GM19372 (cell line): ENCODE measurements at regions not wholly inside any gene's neighbourhood (a gene's known extent, or its start where the extent isn't known, plus 50 kb on each side); places are given as distances from the start of the nearest gene placed in this dataset.

Source experiments
- ATAC-seq: cut with Tn5 transposase; IDR thresholded peaks from one replicate; pipeline ENCODE4 v1.9.1; 2021; ENCODE audit warnings: mild to moderate bottlenecking, low read depth, moderate library complexity; ENCODE audit not compliant: unreplicated experiment

DNA sequence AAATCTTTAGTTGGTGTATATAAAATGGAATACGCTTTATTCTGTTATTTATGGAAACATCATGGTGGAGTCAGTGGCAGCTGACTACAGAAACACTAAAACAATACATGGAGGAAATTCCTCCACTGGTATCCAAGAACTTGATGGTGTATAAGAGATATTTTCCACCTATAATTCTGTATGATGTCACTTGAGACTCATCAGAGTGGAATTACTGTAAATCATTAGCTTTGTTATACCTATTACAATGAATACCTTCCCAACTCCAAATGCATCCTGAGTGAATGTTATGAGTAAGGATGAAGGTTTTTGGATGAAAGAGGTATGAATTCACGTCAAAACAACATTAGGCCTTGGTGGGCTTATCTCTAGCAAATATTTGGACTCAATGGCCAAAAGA lies 258.5 kb upstream of the SORL1-AS1 start:
- no peak for ATAC-seq

DNA sequence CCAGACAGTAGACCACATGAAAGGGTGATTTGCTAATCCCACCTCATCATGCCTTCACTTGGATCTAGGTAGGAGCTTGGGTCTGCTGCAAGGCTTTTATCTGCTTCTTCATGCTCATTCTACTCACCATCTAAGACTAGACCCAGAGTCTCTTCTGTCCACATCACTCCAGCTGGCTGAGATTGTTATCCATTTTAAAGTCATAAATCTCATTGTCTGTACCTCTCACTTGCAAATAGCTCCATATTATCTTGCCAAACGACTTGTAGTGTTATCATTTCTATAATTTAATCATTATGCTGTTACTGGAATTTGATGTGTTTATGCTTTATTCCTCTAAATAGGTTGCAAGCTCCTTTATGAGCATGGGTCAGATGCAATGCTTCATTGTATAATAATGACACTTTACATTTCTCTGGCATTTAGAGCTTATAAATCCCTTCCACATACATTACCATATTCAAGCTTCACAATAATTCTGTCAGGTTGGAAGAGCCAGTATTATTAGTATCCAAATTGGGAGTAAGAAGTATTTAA lies 254.2 kb upstream of the SORL1-AS1 start:
- ATAC-seq, result no peak

DNA sequence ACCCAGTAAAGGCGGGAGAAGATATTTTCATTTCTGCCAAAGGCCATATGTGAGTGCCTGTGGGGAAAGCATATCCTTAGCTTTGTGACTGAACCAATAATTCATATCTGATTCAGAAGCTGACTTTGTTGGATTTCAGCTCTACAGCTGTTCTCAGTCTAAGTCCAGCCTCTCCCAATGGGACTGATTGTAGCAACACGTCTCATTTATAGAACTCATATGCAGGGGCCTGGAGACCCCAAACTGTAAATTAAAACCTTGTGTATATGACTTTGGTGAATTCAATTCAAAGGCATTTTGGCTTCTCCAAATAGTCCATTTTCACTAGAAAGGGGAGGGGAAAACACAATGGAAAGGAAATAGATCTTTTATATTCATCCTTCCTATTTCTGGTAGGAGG lies 250.4 kb upstream of the SORL1-AS1 start:
- no peak for ATAC-seq

DNA sequence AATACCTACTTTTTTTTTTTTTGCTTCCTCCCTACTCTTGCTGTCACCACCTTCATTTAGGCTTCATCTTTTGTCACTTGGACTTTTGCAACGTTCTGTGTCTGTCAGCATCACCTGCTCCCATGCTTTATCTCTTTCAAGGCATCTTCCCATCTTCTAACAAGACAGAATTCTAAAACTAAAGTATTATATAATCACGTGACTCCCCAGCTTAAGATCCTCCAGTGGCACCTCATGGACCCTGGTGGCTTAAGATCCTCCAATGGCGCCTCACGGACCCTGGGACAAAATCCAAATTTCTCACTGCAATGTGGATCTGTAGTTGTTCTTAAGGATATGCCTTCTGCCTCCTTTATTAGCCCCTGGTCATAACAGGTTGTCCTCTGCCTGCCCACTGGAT lies 248.2 kb upstream of the SORL1-AS1 start:
- no peak for ATAC-seq

DNA sequence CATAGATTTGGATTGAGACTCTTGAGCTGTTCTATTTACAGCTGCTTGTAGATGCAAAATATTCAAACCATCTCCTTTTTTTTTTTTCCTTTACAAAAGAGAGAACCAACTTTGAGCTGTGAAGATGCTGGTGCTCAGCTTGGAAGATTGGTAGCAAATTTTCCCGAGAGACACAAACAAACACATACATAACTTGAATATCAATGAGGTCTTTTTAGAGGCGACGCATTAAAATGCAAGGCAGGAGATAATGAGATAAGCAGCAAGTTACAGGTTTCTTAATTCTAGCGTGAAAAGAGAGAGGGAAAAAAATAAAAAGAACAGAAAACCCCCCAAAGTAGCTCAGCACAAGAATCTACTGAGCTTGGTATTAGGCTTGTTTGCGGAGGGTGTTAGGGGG lies 247.0 kb upstream of the SORL1-AS1 start:
- ATAC-seq, result no peak

DNA sequence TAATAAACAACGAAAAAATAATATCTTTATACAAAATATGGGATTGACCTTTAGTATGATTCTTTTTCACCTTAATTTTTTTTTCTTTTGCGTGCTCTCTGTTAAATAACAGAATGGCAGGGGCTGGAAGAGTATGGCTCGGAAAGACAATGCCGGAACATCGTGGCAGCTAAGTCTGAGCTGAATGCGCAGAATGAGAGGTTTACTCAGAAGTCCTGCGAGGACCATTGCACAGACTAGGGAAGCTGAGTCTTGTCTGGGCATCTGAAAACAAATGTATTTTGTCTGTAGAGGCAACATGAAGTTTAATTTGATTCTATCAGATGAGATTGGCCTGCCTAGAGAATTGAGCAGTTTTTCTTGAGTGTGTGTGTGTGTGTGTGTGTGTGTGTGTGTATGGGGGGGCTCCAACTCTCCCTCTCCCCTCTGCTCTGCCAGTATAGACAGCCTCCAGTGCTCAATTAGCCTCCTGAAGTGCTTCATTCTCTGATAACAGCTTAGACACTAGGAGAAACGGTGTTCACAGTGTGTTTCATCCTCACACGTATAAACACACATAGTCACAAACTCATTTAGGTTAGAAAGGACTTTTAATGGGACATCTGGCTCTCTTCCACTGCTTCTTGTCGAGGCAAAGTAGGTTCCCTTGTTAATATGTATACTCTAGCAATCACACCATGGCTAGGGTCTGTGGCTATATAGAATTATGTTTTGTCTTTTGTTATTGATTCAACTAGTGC lies 244.3 kb upstream of the SORL1-AS1 start:
- ATAC-seq, result no peak

DNA sequence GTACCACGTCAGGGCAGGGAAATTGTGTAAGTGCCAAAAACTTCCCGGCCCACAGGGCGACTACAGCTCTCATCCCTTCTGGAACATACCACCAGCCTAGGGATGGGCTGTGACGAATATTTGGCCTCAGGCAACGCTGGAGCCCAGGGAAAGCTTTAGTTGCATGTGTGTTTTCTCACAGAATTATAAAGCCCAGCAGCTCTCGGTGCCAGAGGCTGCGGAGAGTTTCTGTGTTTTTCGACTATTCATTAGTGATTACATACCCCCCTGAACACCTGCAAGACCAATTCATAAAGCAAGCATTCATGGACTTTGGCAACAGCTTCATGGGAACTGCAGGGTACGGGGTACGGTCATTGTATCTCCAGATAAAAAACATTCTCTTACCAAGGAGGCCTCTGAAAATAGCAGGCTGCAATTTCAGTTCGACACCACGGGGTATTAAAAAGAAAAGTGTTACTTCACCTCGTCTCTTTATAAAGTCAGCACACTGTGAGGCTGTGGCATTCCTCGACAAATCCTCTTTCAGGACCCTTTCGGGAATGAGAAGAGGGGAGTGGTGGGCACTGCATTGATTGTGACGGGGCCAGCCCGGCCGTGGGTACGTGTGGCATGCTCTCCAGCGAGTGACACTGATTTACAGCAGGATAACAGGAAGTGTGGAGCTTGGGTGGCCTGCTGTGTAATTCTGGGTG lies 243.6 kb upstream of the SORL1-AS1 start:
- ATAC-seq, result no peak

DNA sequence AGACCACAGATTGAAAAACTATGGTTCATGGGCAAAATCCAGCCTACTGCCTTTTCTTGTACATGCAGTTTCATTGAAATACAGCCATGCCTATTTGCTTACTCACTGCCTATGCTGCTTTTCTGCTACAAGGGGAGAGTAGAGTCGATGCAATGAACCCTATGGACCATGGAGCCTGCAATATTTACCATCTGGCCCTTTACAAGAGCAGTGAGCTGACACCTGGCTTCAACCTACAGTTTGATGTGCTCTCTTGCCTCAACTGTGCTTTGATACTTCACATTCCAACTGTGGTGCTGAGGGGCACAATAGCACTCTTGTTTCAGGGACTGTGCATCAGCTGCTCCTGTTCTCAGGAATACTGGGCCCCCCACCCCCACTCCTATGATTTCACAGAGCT lies 239.5 kb upstream of the SORL1-AS1 start:
- ATAC-seq, result no peak

DNA sequence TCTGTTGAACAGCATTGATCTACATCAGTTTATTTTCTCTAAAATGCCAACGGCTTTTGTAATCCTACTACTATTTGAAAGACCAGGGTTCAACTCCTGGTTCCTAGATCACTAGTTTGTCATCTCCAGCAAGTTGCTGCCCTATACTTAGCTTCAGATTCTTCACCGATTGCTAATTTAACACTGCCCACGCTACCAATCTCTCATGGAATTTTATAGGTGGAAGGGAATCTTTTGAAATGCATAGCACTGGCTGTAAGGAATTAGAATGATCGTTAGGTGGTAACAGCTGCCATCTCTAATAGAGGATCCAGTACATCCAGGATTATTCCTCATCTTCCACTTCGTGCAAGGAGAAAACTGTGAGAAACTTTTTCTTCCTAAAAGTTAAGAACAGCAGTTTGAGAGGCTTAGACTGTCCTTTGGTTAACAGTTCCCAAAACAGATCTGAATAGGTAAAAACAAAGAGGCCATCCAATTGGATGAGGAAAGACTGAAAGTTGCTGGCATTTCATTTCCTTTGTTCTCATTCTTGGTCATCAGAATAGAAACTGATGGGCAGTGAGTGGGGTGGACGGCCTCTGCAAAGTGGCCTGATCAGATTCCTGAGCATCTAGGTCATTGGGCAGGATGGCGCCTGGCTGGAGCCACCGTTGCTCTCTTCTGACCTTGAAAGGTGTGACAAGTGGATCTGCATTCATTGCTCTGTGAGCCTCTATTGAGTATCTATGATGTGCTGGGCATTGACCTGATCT lies 236.3 kb upstream of the SORL1-AS1 start:
- ATAC-seq, result no peak

DNA sequence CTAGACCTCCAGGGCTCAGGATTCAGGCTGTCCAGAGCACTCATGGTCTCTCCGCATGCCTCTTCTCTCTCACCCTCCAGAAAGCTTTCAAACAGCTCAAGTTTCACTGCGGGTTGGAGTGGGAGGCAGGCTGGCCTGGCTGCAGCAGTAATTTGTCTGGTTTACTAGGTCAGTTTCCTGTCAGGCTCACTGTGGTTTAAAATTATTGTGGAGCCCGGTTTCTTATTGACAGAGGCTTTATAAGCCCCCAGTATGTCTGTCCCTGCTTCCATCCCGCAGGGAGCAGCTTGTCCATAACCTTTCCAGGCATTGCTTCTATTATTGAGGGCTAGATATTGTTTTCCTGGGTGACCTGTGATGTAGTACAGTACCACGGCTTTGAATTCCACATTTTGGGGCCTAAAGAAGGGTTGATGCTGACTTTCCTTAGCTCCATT lies 235.3 kb upstream of the SORL1-AS1 start:
- no peak for ATAC-seq

DNA sequence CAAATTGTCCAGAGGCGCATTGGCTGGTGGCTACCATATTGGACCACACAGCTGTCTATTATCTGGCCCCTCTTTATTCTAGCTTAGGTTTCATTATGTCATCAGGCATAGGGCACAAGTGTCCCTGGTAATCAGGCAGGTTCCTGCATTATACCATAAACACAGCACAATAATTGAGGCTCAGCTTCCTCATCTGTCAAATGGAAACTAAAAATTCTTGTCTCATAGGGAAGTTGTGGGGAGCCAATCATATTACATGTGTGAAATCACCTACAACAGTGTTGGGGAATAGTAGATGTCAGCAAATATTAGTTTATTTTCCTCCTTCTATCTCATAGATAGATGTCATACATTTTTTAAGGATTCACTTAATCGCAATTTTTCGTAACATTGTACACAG lies 231.0 kb upstream of the SORL1-AS1 start:
- no peak for ATAC-seq
